ENCODE measurements at regions not wholly inside any gene's neighbourhood (a gene's known extent, or its start where the extent isn't known, plus 50 kb on each side); places are given as distances from the start of the nearest gene placed in this dataset.

DNA sequence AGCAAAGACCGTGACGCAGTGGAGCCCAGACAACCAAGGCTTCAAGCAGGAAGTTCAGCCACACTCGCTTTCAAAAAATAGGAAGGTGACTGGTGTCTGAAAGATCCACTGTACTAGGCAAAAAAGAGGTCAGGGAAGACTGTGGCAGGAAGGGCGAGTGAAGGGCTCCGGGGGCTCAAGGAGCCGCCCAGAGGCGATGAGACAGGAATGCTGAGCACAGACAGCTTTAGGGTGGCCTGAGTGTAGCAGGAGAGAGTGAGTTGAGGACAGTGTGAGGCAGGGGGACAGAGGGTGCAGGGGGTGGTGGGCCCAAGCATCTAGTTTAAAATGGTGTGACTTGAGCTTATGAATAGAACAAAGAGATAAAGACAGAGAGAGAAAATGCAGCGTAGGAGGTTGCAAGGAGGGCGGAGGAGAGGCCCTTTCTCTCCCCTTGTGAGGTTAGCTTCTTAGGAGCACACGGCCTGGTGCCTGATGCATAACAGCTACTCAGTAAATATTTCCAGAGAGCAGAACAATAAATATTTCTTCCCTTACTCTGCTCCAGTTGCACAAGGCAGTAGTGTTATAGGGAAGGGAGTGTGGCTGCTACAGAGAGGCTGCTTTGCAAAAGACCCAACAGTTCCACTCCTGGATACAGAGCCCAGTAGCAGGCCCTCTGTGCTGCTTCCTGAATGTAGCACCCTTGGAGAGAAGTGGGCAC is 789.7 kb upstream of the RAB6C start:
- TF ChIP-seq, protein P1, sequence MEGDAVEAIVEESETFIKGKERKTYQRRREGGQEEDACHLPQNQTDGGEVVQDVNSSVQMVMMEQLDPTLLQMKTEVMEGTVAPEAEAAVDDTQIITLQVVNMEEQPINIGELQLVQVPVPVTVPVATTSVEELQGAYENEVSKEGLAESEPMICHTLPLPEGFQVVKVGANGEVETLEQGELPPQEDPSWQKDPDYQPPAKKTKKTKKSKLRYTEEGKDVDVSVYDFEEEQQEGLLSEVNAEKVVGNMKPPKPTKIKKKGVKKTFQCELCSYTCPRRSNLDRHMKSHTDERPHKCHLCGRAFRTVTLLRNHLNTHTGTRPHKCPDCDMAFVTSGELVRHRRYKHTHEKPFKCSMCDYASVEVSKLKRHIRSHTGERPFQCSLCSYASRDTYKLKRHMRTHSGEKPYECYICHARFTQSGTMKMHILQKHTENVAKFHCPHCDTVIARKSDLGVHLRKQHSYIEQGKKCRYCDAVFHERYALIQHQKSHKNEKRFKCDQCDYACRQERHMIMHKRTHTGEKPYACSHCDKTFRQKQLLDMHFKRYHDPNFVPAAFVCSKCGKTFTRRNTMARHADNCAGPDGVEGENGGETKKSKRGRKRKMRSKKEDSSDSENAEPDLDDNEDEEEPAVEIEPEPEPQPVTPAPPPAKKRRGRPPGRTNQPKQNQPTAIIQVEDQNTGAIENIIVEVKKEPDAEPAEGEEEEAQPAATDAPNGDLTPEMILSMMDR (IDR thresholded peaks at IDR 0.05; ENCODE audit: control insufficient read depth, extremely low read depth, insufficient read depth): no peak
- no peak for DNase-seq (ENCODE audit: low read depth)
- H3K4me3 ChIP-seq (ENCODE audit: low read depth, low read length): no peak overlapping the region

DNA sequence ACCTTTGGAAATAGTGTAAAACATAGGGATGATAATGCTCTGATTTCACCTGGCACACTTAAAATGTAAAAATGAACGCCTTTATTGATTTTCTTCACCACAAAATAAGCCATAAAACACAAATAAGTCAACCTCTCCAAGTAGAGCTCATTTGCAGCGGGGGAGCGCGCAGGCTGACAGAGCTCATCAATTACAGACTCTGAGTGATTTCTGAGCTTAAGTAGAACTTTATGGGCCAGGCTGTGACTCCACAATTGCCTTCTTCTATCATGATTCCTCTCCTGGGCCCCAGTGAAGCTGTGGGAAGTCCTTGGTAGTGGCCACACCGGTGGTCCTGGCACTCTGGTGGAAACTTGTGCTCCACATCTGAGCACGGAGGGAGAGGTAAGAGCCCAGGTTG is 789.0 kb upstream of the RAB6C start:
- TF ChIP-seq, protein P1 (IDR thresholded peaks at IDR 0.05; ENCODE audit: control insufficient read depth, extremely low read depth, insufficient read depth): no peak
- DNase-seq (ENCODE audit: low read depth): no peak
- H3K4me3 ChIP-seq (ENCODE audit: low read depth, low read length): no peak overlapping the region

DNA sequence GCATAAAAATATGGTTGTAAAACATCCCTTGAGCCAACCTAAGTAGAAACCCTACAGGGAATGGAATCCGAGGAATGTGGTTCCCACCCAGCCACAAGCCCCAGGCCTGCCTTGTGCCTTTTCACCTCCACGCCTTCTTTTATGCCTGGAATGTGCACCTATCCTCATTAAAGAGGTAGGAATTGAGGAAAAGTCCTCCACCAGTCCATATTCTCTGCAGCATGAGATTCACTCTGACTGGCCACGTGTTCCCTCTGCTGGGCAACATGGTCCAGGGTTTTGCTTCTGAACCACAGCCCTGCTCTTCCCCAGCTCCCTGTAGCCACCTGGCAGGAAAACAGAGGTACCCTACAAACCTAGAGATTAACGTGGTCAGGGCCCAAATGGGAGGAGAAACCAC is 787.9 kb upstream of the RAB6C start:
- TF ChIP-seq, protein P1 (IDR thresholded peaks at IDR 0.05; ENCODE audit: control insufficient read depth, extremely low read depth, insufficient read depth): no peak
- no peak for DNase-seq (ENCODE audit: low read depth)
- no peak overlapping the region for H3K4me3 ChIP-seq (ENCODE audit: low read depth, low read length)

DNA sequence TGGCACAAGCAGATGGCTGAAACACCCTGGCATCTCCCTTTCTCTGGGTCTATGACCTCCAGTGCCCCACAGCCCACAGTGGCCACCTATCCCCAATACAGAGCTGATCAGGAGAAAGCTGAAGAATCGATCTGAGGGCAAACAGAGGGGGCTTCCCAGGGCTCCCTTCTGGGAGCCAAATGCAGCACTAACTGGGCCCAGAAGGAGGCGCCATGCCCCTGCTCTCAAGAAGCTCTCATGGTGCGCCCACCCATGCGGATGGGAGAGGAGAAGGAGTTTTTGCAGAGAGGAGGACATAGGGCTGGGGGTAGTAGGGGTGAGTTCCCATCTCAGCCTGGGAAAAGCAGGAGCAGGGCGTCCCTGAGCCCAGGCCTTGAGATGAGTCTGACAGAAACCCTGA is 787.3 kb upstream of the RAB6C start:
- TF ChIP-seq, protein P1 (IDR thresholded peaks at IDR 0.05; ENCODE audit: control insufficient read depth, extremely low read depth, insufficient read depth): no peak
- DNase-seq (ENCODE audit: low read depth): no peak
- no peak overlapping the region for H3K4me3 ChIP-seq (ENCODE audit: low read depth, low read length)

DNA sequence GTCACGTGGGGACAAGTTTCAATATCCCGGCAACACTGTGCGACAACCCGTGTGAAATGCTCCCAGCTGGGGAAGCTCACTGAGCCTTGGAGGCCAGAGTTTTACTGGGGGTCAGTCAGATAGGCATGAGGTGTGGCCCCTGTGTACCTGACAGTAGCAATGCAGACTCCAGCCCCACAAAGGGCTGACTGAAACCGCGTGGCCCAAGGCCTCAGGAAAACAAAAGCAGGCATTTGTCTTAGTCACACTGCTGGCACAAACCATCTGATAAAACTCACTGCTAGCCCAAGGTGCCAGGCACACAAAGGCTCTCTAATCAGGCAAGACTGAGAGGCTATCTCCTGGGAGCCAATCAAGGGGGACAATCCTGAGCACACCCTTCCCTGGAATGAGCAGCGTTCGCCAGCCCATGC is 786.6 kb upstream of the RAB6C start:
- no peak overlapping the region for H3K4me3 ChIP-seq (ENCODE audit: low read depth, low read length)
- DNase-seq (ENCODE audit: low read depth): no peak
- TF ChIP-seq, protein P1 (IDR thresholded peaks at IDR 0.05; ENCODE audit: control insufficient read depth, extremely low read depth, insufficient read depth): no peak

DNA sequence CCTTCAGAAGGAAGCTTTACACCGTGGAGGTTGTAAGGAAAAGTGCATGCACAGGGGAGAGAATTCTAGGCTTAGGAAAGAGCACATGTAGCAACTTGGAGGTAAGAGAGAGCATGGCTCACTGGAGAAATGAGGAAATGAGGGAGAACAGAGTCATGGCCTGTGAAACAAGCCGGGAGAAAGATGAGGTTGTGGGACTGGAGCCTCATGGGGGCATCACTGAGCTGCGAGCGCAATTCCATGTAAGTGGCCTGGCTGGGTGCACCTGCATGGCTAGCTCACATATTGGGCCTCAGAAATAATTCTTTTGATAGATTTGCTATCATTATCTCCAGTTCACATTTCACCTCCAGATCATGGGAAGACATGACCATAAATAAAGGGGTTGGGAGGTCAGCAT is 785.5 kb upstream of the RAB6C start:
- no peak overlapping the region for H3K4me3 ChIP-seq (ENCODE audit: low read depth, low read length)
- no peak for DNase-seq (ENCODE audit: low read depth)
- TF ChIP-seq, protein P1 (IDR thresholded peaks at IDR 0.05; ENCODE audit: control insufficient read depth, extremely low read depth, insufficient read depth): 0 out of 2 replicates have a peak, but pooled peaks have one; percentile 4

DNA sequence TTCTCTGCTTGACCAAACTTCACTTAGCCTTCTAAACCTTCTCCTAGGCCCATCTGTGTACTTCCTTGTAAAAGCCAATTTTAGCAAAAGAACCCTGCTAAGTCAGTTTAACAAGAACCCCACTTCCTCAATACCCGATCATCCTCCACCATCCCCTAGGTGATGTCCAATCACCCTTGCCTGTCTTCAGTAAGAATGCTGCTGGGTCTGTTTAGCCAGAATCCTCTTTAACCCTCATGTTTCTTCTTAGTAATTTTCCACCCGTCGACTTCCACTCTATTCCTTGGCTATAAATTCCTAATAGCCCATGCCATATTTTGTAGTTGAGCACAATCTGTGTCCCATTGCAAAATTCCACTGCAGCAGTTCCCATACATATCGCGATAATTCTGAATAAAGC is 780.0 kb upstream of the RAB6C start:
- H3K4me3 ChIP-seq (ENCODE audit: low read depth, low read length): no peak overlapping the region
- TF ChIP-seq, protein P1 (IDR thresholded peaks at IDR 0.05; ENCODE audit: control insufficient read depth, extremely low read depth, insufficient read depth): no peak
- DNase-seq (ENCODE audit: low read depth): no peak

Data from LNCaP clone FGC (cell line).